B cell (primary cell): ENCODE measurements at regions not wholly inside any gene's neighbourhood (a gene's known extent, or its start where the extent isn't known, plus 50 kb on each side); places are given as distances from the start of the nearest gene placed in this dataset.

ENCODE experiments used
- EZH2 ChIP-seq: IDR thresholded peaks from 2 replicates; pipeline ENCODE4 v1.6.1; 2012; ENCODE audit warnings: borderline replicate concordance, low read depth, mild to moderate bottlenecking, moderate library complexity, low read length; ENCODE audit not compliant: insufficient read depth, poor library complexity, severe bottlenecking
- TF ChIP-seq, protein P1 (sequence below): fragments of 200-600 bp; IDR thresholded peaks from one replicate; pipeline ENCODE4 v1.8.0; 2022; ENCODE audit warnings: antibody characterized with exemption, mild to moderate bottlenecking

DNA sequence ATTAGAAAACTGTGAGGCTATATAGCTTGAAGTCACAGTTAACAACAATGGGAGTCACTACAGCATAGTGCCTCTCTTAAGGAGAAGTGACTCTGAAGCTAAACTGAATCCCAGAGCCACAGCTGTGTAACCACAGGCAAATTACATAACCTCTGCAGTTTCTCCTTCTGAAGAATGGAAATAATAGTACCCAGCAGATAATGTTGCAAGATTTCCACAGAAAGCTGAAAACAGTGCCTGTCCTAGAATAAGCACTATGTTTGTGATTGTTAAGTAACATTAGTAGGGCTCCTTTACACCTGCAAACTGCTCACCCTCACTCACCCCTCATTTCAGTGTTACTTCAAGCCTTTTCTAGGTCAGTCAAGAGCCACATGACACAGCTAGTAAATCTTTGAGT lies 886.7 kb downstream of the PLA2G4A start:
- TF ChIP-seq, protein P1, sequence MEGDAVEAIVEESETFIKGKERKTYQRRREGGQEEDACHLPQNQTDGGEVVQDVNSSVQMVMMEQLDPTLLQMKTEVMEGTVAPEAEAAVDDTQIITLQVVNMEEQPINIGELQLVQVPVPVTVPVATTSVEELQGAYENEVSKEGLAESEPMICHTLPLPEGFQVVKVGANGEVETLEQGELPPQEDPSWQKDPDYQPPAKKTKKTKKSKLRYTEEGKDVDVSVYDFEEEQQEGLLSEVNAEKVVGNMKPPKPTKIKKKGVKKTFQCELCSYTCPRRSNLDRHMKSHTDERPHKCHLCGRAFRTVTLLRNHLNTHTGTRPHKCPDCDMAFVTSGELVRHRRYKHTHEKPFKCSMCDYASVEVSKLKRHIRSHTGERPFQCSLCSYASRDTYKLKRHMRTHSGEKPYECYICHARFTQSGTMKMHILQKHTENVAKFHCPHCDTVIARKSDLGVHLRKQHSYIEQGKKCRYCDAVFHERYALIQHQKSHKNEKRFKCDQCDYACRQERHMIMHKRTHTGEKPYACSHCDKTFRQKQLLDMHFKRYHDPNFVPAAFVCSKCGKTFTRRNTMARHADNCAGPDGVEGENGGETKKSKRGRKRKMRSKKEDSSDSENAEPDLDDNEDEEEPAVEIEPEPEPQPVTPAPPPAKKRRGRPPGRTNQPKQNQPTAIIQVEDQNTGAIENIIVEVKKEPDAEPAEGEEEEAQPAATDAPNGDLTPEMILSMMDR = no peak
- no peak for TF ChIP-seq EZH2
